Tongue (tissue), 1 donor: ENCODE measurements at regions not wholly inside any gene's neighbourhood (a gene's known extent, or its start where the extent isn't known, plus 50 kb on each side); places are given as distances from the start of the nearest gene placed in this dataset.

ENCODE experiments used
- DNase-seq: peaks from one replicate; pipeline ENCODE4 v3.0.0-alpha.2; 2015

DNA sequence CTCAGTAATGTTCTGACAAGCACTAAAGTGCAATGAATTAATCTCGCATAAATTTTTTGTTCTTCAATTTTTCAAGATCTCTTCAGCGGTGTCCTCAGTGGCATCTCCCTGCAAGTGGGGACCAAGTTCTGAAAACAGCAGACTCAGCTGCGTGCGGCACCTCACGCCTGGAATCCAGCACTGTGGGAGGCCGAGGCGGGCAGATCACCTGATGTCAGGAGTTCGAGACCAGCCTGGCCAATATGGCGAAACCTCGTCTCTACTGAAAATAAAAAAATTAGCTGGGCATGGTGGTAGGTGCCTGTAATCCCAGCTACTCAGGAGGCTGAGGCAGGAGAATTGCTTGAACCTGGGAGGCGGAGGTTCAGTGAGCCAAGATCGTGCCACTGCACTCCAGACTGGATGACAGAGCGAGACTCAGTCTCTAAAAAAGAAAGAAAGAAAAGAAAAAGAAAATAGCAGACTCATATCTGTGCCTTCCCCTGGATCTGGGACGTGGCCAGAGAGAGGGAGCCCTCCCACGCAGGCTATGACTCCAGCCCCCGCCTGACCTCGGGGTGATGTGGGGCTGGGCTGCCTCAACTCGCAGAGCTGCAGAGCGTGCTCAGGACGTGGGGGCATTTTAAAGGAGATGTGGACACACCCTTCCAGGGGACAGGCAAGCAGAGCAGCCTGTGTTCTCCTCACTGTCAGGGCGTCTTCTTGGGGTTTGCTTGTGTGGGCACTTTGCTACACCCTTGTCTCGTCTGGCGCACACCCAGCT lies 346.6 kb downstream of the BRD1 start:
- DNase-seq: no peak

DNA sequence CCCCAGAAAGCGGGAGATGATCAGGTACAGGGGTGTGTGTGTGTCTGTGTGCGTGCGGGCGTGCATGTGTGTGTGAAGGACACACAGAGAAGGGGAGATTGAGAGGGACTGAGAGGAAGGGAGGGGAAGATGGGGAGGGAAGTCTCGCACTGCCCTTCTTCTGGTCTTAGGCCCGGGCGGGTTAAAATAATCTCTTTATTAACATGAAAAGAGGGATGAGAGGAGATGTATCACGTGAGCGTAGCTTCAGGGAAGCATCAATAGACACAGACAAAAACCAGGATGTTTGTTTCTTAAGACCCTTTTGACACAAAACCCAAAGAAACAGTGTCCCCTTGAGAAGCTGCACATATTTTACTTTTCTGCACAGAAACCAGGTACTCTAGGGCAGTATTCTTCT lies 347.3 kb downstream of the BRD1 start:
- DNase-seq: no peak

DNA sequence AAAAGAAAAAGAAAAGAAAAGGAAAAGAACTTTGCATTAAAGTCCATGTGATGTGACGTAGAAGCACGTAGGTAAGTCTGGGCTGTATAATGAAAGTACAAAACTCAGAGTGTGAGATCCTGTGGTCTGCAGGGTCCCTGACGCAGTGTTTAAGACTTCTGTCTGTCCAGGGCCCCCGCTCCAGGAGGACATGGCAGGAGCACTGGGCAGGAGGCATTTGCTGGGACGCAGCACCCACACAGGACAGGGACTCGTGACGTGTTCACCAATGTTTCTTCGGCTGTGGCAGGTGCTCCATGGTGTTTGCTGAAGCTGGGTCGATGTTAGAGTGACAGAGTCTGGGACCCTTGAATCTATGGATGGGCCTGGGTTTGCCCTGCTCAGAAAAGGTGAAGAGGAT lies 348.1 kb downstream of the BRD1 start:
- DNase-seq: no peak

DNA sequence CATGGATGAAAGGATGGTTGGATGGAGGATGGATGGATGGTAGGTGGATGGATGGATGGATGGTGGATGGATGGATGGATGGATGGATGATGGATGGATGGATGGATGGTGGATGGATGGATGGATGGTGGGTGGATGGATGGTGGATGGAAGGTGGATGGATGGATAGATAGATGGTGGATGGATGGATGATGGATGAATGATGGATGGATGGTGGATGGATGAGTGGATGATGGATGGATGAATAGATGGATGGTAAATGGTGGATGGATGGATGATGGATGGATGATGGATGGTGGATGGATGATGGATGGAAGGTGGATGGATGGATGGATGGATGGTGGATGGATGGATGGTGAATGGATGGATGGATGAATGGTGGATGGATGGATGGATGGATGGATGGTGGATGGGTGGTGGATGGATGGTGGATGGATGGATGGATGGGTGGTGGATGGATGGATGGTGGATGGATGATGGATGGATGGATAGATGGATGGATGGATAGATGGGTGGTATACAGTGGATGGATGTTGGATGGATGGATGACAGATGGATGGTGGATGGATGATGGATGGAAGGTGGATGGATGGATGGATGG lies 350.8 kb downstream of the BRD1 start:
- no peak for DNase-seq

DNA sequence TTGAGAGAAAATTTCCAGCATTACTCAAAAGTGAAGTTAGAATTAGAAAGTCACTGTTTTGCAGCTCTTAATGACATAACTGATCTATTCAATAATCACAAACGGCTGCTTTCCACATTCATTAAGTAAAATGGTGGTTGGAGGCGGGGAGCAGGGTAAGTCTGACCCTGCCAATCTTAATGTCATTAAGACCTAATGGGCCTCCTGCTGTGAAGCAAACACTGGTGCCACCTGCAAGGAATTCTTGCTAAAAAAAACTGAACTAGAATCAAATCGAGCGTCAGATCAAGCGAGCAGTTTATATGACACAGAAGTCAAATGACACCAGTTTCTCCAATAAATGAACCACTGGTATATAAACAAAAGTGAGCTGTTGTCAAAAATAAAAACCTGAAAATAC lies 351.5 kb downstream of the BRD1 start:
- no peak for DNase-seq

DNA sequence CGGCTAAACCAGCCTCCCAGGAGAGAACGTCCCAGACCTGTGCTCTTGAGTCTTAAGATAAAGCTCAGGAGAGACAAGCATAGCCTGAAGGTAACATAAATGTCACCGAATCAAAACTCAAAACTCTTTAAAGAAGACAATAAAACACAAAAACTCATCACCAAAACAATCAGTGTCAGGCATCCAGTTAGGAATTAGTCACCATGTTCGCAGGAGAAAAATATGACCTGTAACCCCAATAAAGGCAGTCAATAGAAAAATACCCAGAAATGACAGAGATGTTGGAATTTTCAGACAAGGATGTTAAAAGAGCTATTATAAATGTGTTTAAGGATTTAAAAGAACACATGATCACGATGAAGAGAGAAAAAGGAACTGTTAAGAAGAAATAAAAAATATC lies 352.4 kb downstream of the BRD1 start:
- DNase-seq: no peak

DNA sequence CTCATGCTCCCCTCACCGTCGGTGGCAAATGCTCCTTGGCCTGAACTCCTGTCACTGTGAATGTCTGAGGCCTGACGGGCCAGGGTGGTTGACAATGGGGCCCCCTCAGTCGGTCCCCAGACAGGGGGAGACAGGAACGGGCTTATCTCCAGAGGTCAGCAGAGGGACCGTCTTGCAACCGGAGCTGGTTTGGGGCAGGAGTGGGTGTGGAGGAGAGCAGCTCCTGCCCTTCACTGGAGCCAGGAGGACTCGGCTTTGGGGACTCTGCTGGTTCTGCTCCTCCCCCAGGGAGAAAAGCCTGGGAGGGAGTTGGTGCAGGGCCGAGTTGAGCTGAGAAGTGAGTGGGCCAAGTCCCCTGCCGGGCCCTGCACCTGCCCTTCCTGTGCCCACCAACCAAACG lies 354.4 kb downstream of the BRD1 start:
- no peak for DNase-seq

DNA sequence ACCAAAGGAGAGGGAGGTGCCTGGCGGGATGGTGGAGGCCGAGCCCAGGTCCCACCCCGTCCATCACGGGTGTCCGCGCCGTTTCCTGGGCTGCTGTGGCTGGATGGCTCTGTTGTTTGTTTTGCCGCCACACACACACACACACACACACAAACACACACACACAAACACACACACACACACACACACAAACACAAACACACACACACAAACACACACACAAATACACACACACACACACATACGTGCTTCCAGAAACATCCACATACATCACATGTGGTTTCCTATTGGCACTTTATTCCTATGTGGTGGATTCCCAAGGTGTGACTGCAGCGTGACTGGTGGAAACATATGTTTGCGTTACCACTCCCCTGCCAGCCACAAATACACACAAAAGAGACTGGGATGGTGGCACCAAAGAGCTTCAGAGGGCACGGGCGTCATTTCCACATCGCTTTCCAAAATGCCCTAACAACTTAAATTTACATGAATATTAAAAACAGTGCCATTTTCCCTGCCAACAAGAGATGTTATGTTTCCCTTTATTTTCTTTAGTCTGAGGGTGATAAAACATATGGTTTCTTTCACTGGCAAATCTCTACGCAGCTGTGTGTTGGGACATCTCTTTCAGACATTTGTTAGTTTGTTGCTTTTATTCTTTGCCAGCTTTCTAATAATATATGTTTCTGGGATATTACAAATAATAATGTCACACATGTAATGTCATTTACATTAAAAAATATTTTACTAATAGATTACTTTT lies 356.8 kb downstream of the BRD1 start:
- no peak for DNase-seq

DNA sequence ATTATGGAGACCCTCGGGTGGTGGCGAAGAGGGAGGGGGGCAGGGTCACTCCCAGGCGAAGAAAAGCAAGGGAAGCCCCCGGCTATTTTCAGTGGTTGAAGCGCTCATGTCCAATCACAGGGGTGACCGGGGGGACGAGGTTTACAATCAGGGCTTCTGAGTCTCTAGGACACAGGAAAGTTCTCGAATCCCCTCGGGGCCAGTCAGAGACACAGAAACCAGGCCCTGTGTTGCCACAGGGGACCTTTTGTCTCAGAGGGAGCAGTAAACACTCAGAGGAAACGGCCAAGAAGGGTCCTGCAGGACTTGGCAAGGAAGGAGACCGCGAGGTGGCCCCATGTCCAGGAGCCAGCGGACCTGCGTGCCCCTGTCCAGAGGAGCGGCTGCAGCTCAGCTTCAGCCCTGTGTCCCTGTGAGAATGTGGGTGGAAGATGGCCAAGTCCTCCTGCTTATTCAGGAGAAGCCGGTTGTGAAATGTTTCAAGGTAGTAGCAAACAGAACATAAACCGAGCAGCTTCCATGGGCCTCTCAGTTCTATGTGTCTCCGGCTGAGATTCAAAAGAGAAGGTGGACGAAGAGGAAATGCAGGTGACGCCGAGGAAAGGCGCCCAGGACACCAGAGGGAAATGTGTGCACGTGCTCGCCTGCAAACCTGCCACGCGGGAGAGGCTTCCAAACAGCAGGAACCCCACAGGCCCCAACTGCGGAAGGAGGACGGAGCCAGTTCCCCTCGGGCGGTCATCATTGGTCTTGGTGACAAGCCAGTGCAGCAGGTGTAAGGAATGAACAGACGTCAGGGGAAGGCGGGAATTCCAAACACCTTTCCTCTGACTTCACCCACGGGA lies 357.6 kb downstream of the BRD1 start:
- peak; percentile 34 for DNase-seq

DNA sequence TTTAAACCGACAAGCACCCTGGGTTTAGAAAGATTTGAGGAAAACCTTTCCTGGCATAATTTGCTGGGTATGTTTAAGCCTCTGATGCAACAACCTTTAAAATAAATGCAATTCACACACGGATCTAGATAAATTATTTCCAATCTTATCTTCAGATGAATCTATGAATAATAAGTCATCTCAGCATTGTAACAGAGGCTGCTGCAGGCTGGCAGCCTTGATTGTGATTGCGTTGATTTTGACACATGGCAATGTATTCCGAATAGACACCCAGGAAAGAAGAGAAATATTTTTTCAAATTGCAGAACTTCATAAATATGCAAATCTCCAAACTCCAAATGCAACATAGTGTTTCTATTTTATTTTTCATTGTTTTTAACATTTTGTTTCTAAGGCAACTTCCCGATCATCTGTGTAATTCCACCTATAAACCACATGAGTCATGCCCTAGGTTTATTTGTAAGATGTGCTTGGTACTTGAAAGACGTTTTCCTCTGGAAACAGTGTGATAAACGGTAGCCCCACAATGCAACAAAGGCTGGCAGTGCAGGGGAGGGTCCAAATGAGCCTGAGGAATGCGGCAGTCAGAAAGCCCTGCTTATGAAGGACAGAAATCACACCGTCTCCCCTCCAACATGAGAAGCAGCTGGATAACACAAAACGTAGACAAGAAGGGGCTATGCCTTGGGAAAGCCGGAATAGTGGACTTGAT lies 359.0 kb downstream of the BRD1 start:
- DNase-seq: no peak

DNA sequence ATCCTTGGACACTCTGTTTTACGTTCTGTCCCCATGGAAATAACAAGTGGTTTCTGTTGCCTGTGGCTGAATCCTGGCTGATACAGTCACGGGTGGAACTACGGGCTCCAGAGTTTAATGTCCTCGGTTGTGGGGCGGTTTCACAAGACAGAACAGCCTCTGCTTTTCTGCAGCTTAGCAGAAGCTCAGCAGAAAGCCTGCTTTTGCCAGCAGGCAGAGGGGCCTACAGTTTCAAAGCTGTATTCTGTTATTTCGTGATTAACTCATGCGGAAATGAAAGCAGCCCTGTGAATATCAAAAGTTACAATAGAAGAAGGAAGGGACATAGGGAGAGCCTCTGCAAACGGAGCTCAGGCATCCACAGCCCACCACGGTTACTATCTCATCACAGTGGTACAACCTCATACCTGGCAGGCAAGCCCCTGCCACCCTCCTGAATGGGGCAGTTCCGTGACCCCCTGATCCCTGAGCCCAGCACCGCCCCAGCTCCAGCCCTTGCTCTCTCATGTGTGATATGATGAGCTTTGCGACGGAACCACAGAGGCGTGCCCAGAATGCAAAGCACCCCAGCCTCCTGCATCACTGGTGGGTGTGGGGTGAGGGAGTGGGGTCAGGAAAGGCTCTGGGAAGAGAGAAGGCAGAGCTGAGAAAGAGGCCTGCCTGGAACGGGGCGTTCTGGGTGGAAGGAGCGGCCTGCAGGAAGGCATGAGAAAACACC lies 360.6 kb downstream of the BRD1 start:
- DNase-seq: peak; percentile 6

DNA sequence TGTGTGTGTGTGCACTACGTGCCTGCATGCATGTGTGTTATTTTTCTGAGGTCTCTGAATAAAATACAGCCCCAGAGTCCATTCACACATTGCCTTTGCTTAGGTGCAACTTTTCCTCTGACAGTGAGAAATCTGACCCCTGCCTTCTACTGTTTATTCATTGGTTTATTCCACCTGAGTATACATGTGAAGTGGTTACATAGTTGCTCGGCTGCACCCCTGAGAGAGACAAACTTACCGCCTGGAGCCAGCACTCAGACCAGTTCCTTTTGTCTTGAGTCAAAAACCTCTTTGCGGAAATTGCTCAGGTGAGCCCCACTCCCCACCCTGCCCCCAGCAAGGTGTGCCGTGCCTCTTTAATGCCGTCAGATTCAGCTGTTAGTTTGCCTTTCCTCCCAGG lies 363.6 kb downstream of the BRD1 start:
- DNase-seq: peak; percentile 41

DNA sequence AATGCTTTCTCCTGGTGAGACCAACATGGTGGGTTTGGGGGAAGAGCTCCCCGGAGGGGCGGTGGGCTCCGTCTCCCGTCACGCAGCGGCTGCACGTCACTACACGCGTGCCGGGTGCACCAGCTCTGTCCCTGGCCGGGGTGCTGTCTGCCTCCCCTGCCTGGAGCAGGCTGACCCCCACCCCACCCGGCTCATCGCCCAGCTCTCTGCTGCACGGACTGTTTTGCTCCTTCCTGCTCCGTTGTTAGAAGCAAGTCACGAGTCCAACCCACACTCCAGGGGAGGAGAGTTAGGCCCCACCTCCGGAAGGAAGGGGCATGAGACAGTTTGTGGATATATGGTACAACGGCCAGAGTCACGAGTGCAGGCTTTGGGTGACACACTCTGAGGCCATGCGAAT lies 364.9 kb downstream of the BRD1 start:
- no peak for DNase-seq

DNA sequence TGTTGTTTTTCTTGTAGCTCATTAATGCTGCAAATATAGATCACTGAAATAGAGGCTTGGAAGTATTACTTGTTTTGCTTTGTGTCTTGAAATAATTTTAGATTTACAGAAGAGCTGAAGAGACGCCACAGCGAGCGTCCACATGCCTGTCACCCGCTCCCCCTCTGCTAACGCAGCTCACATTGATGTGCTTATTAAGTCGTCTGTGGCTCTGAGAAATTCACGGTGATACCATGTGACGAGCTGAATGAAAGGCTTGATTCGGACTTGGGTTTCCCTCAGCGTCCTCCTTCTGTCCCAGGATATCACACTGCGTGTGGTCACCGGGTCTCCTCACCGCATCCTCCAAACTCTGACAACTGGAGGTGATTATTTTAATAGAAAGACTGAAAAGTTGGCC lies 365.4 kb downstream of the BRD1 start:
- no peak for DNase-seq

DNA sequence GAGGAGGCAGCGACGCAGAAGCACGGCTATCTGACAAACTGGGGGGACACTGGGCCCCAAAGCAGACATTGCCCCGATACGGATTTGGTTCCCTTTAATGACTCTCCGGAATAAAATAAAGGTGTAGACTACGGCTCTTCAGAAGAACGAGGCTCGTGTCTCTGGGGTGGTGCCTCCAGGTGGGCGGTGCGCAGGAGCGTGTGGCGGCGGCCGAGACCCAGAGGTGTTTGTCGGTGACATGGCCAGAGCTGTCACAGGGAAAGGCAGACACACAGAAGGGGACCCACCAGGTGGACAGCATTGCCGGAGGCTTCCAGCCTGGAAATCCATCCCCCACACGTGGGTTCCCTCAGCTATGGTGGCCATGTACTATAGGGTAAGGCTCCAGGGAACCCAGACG lies 366.0 kb downstream of the BRD1 start:
- DNase-seq: no peak

DNA sequence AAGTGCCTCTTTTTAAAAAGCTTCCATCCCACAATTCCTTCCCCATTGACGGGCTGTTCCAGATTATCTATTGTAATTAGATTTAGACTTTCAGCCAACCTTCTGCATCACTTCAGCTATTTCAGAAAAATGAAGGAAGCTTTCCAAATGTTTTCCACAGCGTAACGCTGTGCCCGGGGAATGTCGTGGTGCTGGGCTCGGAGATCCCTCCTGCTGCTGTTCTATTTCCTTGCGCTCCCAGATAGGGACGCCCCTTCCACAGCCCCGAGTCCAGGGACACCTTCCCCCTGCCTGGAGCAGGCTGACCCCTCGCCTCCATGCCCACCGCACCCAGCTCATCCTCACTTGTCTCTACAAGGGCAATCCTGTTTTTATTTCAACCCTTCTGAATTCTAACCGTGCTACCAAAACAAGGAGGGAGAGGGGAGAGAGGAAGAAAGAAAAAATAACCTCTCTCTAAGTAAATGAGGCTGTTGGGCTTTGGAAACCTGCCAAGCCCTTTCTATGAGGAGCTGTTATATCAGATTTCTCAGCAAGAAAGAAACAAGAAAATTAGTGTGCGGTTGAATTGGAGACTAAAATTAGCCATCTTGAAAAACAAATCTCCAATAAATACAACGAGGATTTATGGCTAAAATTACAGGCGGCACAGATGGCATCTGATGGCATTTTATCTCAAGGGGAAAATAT lies 366.9 kb downstream of the BRD1 start:
- DNase-seq: peak; percentile 82

DNA sequence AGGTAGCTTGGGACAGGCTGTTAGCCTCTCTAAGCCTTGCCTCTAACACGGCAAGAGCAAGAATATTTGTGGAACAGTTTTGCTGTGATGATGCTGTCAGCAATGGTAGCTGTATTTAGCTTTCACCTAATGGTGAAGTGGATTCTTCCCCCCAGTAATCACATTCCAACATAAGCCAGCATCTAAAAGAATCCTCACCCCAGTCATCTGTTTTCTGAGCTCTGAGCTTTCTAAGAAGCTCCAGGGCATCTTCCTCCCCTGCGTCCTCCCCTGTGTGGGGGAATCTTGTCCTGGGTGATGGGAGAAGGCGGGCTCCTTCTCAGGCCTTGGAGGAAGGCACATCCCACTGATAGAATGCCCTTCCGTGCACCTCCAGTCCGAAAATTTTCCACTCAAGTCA lies 367.6 kb downstream of the BRD1 start:
- DNase-seq: no peak

DNA sequence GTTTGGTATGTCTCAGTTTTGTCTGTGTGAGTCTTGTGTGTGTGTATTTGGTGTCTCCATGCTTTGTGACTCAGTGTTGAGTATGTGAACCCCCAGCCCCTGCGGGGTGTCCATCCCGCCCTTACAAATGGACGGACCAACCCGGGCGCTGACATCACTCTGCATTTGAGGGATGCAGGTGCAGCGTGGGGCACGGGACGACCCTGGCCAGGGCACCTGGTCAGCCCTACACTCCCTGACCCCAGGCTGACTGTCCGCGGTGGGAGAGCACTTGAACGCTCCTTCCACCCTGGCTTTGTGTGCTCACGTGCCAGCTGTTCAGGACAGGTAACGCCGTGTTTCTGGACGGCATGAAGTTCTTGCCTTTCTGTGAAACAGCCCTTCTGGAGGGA lies 369.0 kb downstream of the BRD1 start:
- no peak for DNase-seq

DNA sequence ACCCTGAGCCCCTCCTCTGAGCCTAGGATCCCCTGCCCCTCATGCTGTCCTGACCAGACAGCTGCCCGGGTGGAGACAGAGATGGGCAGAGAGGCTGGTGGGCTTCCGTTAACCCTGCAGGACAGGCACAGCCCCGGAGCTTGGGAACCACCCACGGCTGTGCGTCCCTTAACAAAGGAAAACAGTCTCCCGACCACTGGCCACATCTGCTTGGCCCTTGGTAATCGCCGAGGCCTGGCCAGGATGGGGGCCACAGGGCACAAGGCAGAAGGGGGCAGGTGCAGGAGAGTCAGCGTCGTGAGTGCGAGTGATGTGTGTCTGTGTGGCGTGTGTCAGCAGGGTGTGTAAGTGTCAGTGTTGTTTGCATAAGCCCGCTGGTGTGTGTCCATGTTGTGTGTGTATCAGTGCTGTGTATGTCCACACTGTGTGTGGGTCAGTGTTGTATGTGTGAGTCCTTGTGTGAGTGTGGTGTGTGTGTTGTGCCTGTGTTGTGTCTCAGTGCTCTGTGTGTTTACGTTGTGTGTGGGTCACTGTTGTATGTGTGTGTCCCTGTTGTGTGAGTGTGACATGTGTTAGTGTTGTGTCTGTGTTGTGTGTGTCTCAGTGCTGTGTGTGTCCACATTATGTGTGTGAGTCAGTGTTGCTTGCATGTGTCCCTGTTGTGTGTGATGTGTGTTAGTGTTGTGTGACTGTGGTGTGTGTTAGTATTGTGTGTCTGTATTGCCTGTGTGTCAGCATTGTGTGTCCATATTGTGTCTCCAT lies 369.5 kb downstream of the BRD1 start:
- DNase-seq: no peak

DNA sequence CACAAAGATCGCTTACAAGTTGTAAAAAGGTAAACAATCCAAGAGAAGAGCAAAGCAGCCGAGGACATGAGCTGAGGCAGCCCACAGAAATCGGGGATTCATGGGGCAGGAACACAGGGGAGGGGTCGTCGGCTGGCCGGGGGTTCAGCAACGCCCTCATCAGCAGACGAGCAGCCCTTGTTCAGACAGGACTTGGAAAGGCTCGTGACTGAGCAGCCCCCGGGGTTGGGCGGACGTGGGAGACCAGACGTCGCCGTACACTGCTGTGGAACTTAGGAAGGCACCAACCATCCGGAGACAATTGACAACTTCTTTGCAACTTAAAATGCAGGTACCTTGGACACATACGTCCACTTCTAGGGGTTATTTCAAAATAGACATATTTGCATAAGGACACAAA lies 370.5 kb downstream of the BRD1 start:
- no peak for DNase-seq
